Stimulated activated naive CD8-positive, alpha-beta T cell treated with anti-CD3 and anti-CD28 coated beads, Interleukin-15, Interleukin-2, amounts not matched to agents 100 ng/mL and 50 ng/mL, for 24 hours (primary cell): ENCODE measurements at regions not wholly inside any gene's neighbourhood (a gene's known extent, or its start where the extent isn't known, plus 50 kb on each side); places are given as distances from the start of the nearest gene placed in this dataset.
"Not testable (repeated sequence)": the region's sequence is repeated elsewhere in the genome, so short reads cannot be mapped to it uniquely, and the experiment has no call there.

Source experiments
- H3K27ac Mint-ChIP-seq: one replicate; pipeline ENCODE4 v1.8.0; 2021; ENCODE audit warnings: mild to moderate bottlenecking, mixed read lengths
- H3K27me3 Mint-ChIP-seq: one replicate; pipeline ENCODE4 v1.8.0; 2021; ENCODE audit warnings: mixed read lengths
- H3K36me3 Mint-ChIP-seq: one replicate; pipeline ENCODE4 v1.8.0; 2021; ENCODE audit warnings: low read depth, mixed read lengths
- H3K4me1 Mint-ChIP-seq: one replicate; pipeline ENCODE4 v1.8.0; 2021; ENCODE audit warnings: low read depth, mixed read lengths
- H3K4me3 Mint-ChIP-seq: one replicate; pipeline ENCODE4 v1.8.0; 2021; ENCODE audit warnings: mild to moderate bottlenecking, mixed read lengths
- H3K9me3 Mint-ChIP-seq: one replicate; pipeline ENCODE4 v1.8.0; 2021; ENCODE audit warnings: mixed read lengths

GRCh38 chr15:95739131-95739530 lies 591.4 kb upstream of the NR2F2 start:
- H3K9me3 Mint-ChIP-seq, result peaks cover 12% of the 10 kb centered on the region
- no peaks in the 10 kb centered on the region for H3K27me3 Mint-ChIP-seq
- H3K36me3 Mint-ChIP-seq, result peaks cover 6% of the 10 kb centered on the region
- H3K27ac Mint-ChIP-seq, result no peak overlapping the region
- H3K4me1 Mint-ChIP-seq, result peaks cover 35% of the 10 kb centered on the region
- no peak overlapping the region for H3K4me3 Mint-ChIP-seq

DNA sequence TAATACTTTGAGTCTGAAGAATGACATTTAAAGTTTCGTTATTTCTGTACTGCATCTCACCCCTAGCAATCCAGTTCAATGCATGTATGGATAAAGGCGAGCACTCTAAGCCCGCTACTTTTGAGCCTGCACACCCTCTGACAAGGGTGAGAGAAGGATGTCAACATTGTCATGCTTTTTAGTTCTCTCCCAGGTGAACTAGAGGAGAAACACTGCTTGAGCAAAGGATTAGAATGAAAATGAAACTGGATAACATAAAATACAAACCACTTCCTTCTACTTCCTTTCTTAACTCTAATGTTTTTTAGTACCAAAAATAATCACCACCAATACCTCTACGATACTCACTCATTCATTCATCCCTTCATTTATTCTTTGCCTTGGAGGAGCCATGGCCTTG lies 588.7 kb upstream of the NR2F2 start:
- Mint-ChIP-seq H3K36me3 (peaks cover 4% of the 10 kb centered on the region), H3K27me3 (no peaks in the 10 kb centered on the region), H3K9me3 (peaks cover 9% of the 10 kb centered on the region), H3K4me3 (no peak overlapping the region), H3K27ac (no peak overlapping the region), H3K4me1 (peaks cover 14% of the 10 kb centered on the region)

- no peak overlapping the region for H3K4me3 Mint-ChIP-seq
- H3K4me1 Mint-ChIP-seq, result peaks cover 14% of the 10 kb centered on the region
- H3K36me3 Mint-ChIP-seq, result no peaks in the 10 kb centered on the region
- H3K27ac Mint-ChIP-seq, result no peak overlapping the region
- H3K9me3 Mint-ChIP-seq, result peaks cover 5% of the 10 kb centered on the region
- no peaks in the 10 kb centered on the region for H3K27me3 Mint-ChIP-seq
Measured at GRCh38 chr15:95742256-95742655, 588.2 kb upstream of the NR2F2 start.

DNA sequence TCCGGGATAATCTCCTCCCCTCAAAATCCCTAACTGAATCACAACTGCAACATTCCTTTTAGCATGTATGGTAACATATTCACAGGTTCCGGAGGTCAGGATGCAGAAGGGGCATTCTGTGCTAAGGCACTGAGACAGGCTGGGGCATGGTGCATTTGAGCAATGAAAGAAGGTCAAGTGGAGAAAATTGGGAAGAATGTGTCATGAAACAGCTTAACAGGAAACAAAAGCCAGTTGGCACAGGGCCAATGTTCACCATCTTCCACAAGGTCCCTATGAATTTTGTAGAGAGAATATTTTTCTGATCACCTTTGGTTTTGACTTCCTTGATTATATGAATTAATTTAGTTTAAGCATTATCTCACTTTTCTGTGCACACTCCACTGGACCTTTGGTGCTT lies 587.7 kb upstream of the NR2F2 start:
- peaks cover 14% of the 10 kb centered on the region for H3K4me1 Mint-ChIP-seq
- no peak overlapping the region for H3K27ac Mint-ChIP-seq
- no peaks in the 10 kb centered on the region for H3K36me3 Mint-ChIP-seq
- H3K9me3 Mint-ChIP-seq, result peaks cover 5% of the 10 kb centered on the region
- H3K4me3 Mint-ChIP-seq, result no peak overlapping the region
- H3K27me3 Mint-ChIP-seq, result no peaks in the 10 kb centered on the region

DNA sequence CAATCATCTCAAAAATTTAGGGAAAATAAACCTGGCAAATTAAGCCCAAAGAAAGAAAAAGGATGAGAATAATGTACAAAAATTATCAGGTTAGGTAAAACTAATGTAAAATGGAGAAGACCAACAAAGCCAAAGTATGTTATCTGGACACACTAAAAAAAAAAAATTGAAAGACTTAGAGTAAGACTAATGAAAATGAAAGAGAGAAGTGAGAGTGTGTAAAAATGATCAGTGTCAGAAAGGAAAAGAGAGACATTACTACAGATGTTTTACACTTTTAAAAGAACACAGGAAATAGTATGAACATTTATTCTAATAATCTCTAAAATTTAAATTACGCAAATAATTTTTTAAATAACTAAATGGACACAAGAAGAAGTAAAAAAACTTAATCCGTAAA lies 573.3 kb upstream of the NR2F2 start:
- no peaks in the 10 kb centered on the region for H3K27me3 Mint-ChIP-seq
- no peaks in the 10 kb centered on the region for H3K36me3 Mint-ChIP-seq
- no peak overlapping the region for H3K4me3 Mint-ChIP-seq
- H3K9me3 Mint-ChIP-seq, result no peaks in the 10 kb centered on the region
- no peaks in the 10 kb centered on the region for H3K4me1 Mint-ChIP-seq
- no peak overlapping the region for H3K27ac Mint-ChIP-seq

GRCh38 chr15:95758451-95758850 lies 572.0 kb upstream of the NR2F2 start:
- Mint-ChIP-seq H3K27ac (no peak overlapping the region), H3K4me1 (no peaks in the 10 kb centered on the region), H3K4me3 (no peak overlapping the region), H3K9me3 (no peaks in the 10 kb centered on the region), H3K36me3 (no peaks in the 10 kb centered on the region), H3K27me3 (no peaks in the 10 kb centered on the region)

DNA sequence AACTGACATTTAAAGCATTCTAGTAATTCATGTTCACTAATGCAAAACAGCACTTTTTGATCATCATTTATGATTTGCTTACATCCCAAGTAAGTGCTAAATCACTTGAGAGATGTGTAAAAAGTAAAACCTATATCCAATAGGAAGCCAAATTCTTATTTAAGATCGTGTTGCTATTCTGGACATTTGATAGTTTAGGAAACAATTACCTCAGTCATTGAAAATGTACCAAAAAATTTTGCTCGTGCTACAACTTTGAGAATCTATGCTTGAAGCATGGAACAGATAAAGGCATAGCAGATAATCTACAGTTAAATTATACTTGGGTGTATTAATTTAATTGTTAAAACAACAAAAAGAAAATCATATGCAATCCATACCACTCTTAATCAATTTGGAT lies 571.6 kb upstream of the NR2F2 start:
- no peaks in the 10 kb centered on the region for H3K9me3 Mint-ChIP-seq
- no peak overlapping the region for H3K4me3 Mint-ChIP-seq
- no peaks in the 10 kb centered on the region for H3K27me3 Mint-ChIP-seq
- H3K36me3 Mint-ChIP-seq, result no peaks in the 10 kb centered on the region
- H3K27ac Mint-ChIP-seq, result no peak overlapping the region
- H3K4me1 Mint-ChIP-seq, result no peaks in the 10 kb centered on the region

- H3K36me3 Mint-ChIP-seq, result no peaks in the 10 kb centered on the region
Measured at GRCh38 chr15:95760508-95760907, 570.0 kb upstream of the NR2F2 start.

GRCh38 chr15:95761501-95762165 lies 568.9 kb upstream of the NR2F2 start:
- no peaks in the 10 kb centered on the region for H3K27me3 Mint-ChIP-seq
- H3K4me3 Mint-ChIP-seq, result no peak overlapping the region
- no peaks in the 10 kb centered on the region for H3K9me3 Mint-ChIP-seq
- H3K27ac Mint-ChIP-seq, result no peak overlapping the region
- no peaks in the 10 kb centered on the region for H3K4me1 Mint-ChIP-seq
- no peaks in the 10 kb centered on the region for H3K36me3 Mint-ChIP-seq

More at GRCh38 chr15:95760508-95760907, 570.0 kb upstream of the NR2F2 start:
- H3K27ac Mint-ChIP-seq, result no peak overlapping the region
- no peaks in the 10 kb centered on the region for H3K27me3 Mint-ChIP-seq
- H3K9me3 Mint-ChIP-seq, result no peaks in the 10 kb centered on the region
- H3K4me1 Mint-ChIP-seq, result no peaks in the 10 kb centered on the region
- no peak overlapping the region for H3K4me3 Mint-ChIP-seq

GRCh38 chr15:95763426-95763825 lies 567.1 kb upstream of the NR2F2 start:
- Mint-ChIP-seq H3K9me3 (no peaks in the 10 kb centered on the region), H3K27me3 (no peaks in the 10 kb centered on the region), H3K36me3 (no peaks in the 10 kb centered on the region), H3K27ac (no peak overlapping the region), H3K4me1 (no peaks in the 10 kb centered on the region), H3K4me3 (no peak overlapping the region)

GRCh38 chr15:95765161-95765560 lies 565.3 kb upstream of the NR2F2 start:
- H3K36me3 Mint-ChIP-seq, result no peaks in the 10 kb centered on the region
- H3K27me3 Mint-ChIP-seq, result no peaks in the 10 kb centered on the region
- H3K4me3 Mint-ChIP-seq, result no peak overlapping the region
- H3K4me1 Mint-ChIP-seq, result no peaks in the 10 kb centered on the region
- H3K9me3 Mint-ChIP-seq, result no peaks in the 10 kb centered on the region
- no peak overlapping the region for H3K27ac Mint-ChIP-seq

DNA sequence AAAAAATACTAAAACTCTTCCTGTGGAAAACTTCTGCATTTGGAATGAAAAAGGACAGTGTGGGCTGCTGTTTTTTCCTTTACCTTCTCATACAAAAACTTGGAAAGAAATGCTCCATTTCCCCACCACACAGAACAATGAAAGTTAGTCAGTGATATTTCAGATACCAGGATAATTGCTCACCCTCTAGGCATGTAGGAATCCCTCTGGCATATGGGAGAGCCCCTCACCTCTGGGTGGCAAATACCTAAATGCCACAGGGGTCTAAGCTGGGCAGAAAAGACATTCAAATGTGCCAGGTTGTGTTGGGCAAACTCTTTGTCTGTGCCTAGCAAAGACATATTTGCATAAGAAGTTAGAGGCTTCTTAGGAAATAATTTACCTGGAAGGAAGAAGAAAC lies 560.3 kb upstream of the NR2F2 start:
- Mint-ChIP-seq H3K4me3 (no peak overlapping the region), H3K4me1 (no peaks in the 10 kb centered on the region), H3K9me3 (no peaks in the 10 kb centered on the region), H3K27me3 (peaks cover 10% of the 10 kb centered on the region), H3K36me3 (no peaks in the 10 kb centered on the region), H3K27ac (no peak overlapping the region)

GRCh38 chr15:95772982-95773381 lies 557.5 kb upstream of the NR2F2 start:
- Mint-ChIP-seq H3K27ac (no peak overlapping the region), H3K27me3 (peaks cover 10% of the 10 kb centered on the region), H3K36me3 (no peaks in the 10 kb centered on the region), H3K4me1 (no peaks in the 10 kb centered on the region), H3K9me3 (no peaks in the 10 kb centered on the region), H3K4me3 (no peak overlapping the region)

DNA sequence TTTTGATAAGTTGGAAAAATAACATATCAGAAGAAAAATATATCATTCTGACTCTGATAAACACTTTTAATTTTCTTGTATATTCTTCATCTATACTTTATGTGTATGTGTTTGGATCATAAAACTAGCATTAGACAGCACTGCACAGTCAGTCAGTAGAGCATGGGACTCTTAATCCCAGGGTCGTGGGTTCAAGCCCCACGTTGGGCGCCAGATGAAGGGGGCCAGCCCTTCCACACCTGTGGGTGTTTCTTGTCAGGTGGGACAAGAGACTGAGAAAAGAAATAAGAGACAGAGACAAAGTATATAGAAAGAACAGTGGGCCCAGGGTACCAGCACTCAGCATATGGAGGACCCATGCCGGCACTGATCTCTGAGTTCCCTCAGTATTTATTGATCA lies 546.0 kb upstream of the NR2F2 start:
- Mint-ChIP-seq H3K27ac (no peak overlapping the region), H3K36me3 (peaks cover 10% of the 10 kb centered on the region), H3K4me3 (no peak overlapping the region), H3K27me3 (no peaks in the 10 kb centered on the region), H3K4me1 (no peaks in the 10 kb centered on the region), H3K9me3 (peaks cover 53% of the 10 kb centered on the region)

GRCh38 chr15:95785276-95785675 lies 545.2 kb upstream of the NR2F2 start:
- H3K27ac Mint-ChIP-seq, H3K4me3 Mint-ChIP-seq, H3K27me3 Mint-ChIP-seq, H3K4me1 Mint-ChIP-seq: not testable (repeated sequence)
- H3K9me3 Mint-ChIP-seq, result peaks cover 53% of the 10 kb centered on the region
- peaks cover 10% of the 10 kb centered on the region for H3K36me3 Mint-ChIP-seq

DNA sequence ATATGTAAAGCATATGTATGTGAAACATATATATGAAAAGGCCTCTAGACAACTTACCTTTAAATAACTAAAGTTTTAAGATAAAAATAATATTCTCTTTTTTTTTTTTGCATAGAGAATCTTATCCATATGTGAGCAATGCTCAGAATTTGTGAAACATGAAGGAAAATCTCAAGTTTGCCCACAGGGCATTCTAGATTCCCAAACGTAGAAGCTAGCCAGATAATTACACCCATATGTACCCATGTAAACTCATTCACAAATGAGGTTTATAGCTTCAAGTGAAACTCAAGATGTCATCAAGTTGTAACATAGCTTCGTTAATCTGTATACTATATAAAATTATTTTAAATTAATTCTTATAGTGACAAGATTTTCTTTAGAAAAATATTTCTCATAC lies 537.3 kb upstream of the NR2F2 start:
- no peak overlapping the region for H3K4me3 Mint-ChIP-seq
- no peak overlapping the region for H3K27ac Mint-ChIP-seq
- no peaks in the 10 kb centered on the region for H3K36me3 Mint-ChIP-seq
- H3K4me1 Mint-ChIP-seq, result no peaks in the 10 kb centered on the region
- no peaks in the 10 kb centered on the region for H3K9me3 Mint-ChIP-seq
- peaks cover 12% of the 10 kb centered on the region for H3K27me3 Mint-ChIP-seq
